ENCODE measurements at regions not wholly inside any gene's neighbourhood (a gene's known extent, or its start where the extent isn't known, plus 50 kb on each side); places are given as distances from the start of the nearest gene placed in this dataset.

- Histone ChIP-seq H3K9me3 (replicated peaks) (no peaks in the 10 kb centered on the region), H3K27me3 (no peaks in the 10 kb centered on the region), H3K27ac (no peak overlapping the region), H3K4me3 (no peak overlapping the region), H3K36me3 (no peaks in the 10 kb centered on the region), H3K4me1 (no peaks in the 10 kb centered on the region)
- DNase-seq = no peak
These were observed 53.2 kb upstream of the ZNF536 start for GRCh38 chr19:30318936-30319335.

DNA sequence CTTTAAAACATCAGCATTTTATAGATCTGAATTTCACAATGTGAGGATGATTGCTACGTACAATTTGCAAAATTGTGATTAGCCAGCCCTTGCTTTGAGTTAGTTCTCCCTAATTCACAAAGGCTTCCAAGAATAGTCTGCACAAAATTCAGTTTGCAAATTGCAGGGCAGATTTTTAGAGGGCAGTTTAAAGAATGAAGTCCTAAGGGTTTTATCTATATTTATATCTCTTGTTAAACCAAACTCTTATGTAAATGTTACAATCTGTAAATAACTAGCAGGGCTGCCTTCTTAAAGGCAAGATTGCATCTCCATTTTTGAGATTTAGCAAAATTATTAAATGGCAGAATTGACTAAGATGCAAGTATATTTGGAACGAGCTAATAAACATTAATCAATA is 52.8 kb upstream of the ZNF536 start:
- Histone ChIP-seq H3K4me3 (no peak overlapping the region), H3K27me3 (no peaks in the 10 kb centered on the region), H3K27ac (no peak overlapping the region), H3K9me3 (replicated peaks) (no peaks in the 10 kb centered on the region), H3K4me1 (no peaks in the 10 kb centered on the region), H3K36me3 (no peaks in the 10 kb centered on the region)
- DNase-seq = no peak

- no peaks in the 10 kb centered on the region for H3K27me3 ChIP-seq
- H3K4me1 ChIP-seq = no peaks in the 10 kb centered on the region
- H3K36me3 ChIP-seq = no peaks in the 10 kb centered on the region
- H3K9me3 ChIP-seq (replicated peaks) = no peaks in the 10 kb centered on the region
- H3K4me3 ChIP-seq = no peak overlapping the region
- no peak overlapping the region for H3K27ac ChIP-seq
- DNase-seq = no peak
These were observed 52.3 kb upstream of the ZNF536 start for GRCh38 chr19:30319876-30320275.

DNA sequence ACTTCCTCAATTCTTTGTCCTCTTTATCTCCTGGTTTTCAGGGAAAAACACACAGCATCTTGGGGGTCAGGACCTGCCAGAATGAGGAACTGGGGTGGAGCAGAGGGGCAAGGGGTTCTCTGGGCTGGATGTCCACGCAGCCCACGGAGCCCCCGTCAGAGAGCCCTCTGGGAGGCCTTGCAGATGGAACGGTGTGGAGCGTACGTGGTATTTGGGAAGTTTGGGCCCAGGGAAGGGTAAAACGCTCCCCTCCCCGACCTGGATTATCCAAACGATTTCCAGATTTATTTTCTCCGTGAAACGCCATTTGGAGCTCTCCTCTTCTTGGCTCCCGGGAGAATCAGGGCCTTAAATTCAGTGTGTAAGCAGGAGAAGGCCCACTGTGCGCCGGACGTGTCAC is 51.7 kb upstream of the ZNF536 start:
- Histone ChIP-seq H3K27me3 (no peaks in the 10 kb centered on the region), H3K9me3 (replicated peaks) (no peaks in the 10 kb centered on the region), H3K4me1 (no peaks in the 10 kb centered on the region), H3K4me3 (no peak overlapping the region), H3K27ac (no peak overlapping the region), H3K36me3 (no peaks in the 10 kb centered on the region)
- DNase-seq = no peak

DNA sequence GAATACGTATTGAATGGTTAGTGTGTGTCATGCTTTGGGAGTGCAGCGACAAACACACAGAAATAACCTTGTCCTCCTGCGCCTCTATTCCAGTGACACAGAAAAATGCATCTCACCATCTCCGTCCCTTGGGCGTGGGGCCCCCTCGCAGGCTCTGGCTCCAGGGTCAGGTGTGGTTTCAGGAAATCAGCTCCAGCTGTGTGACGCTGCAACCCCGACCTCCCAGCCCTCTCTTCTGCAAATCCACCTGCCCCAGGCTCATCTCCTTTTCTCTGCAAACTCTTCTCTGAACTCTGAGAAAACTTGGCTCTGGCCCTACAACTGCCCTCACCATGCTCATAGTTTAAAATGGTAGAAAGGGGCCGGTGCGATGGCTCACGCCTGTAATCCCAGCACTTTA is 51.3 kb upstream of the ZNF536 start:
- Histone ChIP-seq H3K27me3 (no peaks in the 10 kb centered on the region), H3K4me3 (no peak overlapping the region), H3K4me1 (no peaks in the 10 kb centered on the region), H3K9me3 (replicated peaks) (no peaks in the 10 kb centered on the region), H3K27ac (no peak overlapping the region), H3K36me3 (no peaks in the 10 kb centered on the region)
- DNase-seq = no peak

Data from SJCRH30 (cell line).